ENCODE measurements at regions not wholly inside any gene's neighbourhood (a gene's known extent, or its start where the extent isn't known, plus 50 kb on each side); places are given as distances from the start of the nearest gene placed in this dataset.

GRCh38 chr2:180110469-180110868, 103.4 kb upstream of the CWC22 start:
- no peak for TF ChIP-seq CTCF (IDR thresholded peaks at IDR 0.05; ENCODE audit: low read depth, low read length)
- H3K4me3 ChIP-seq (replicated peaks in 1 of 2; ENCODE audit: low read depth in 2 of 2, low read length in 2 of 2), result no peak overlapping the region
- DNase-seq (ENCODE audit: low read depth in 2 of 2), result no peak

DNA sequence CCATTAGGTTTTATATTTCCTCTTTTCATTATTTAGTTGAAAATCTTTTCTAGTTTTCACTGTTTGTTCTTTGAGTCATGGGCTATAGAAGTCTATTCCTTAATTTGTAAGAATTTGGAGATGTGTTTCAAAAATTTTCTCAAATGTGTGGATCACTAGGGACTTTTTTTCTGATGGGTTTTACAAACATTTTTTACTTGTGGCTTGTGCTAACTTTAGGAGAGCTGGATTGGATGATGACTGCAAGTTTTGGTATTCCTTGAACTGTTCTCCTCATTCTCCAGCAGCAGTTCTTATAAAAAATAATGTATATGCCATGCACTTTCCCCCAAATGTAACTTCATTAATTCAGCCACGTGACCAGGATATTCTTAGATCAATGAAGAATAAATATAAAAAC, 94.7 kb upstream of the CWC22 start:
- no peak for DNase-seq (ENCODE audit: low read depth in 2 of 2)
- no peak overlapping the region for H3K4me3 ChIP-seq (replicated peaks in 1 of 2; ENCODE audit: low read depth in 2 of 2, low read length in 2 of 2)
- no peak for TF ChIP-seq CTCF (IDR thresholded peaks at IDR 0.05; ENCODE audit: low read depth, low read length)

GRCh38 chr2:180099308-180099707, 92.2 kb upstream of the CWC22 start:
- no peak for DNase-seq (ENCODE audit: low read depth in 2 of 2)
- TF ChIP-seq CTCF (IDR thresholded peaks at IDR 0.05; ENCODE audit: low read depth, low read length), result no peak
- no peak overlapping the region for H3K4me3 ChIP-seq (replicated peaks in 1 of 2; ENCODE audit: low read depth in 2 of 2, low read length in 2 of 2)

DNA sequence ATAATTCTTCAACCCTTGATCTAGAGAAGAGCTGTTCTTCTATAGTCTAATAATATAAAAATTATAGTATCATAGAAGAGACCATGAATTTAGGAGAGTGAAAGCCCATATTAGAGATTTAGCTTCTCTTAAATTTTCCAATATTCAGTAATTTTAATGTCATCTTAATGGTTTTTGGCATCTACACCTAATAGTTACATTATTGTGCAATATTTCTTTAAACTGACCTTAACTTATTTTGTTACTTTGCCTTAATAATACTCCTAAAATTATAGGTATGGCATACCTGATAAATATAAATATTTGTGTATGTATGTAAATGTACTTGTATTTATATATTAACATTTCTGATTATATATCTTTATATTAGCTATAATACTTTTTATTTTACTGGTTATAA, 78.0 kb upstream of the CWC22 start:
- TF ChIP-seq CTCF (IDR thresholded peaks at IDR 0.05; ENCODE audit: low read depth, low read length), result no peak
- H3K4me3 ChIP-seq (replicated peaks in 1 of 2; ENCODE audit: low read depth in 2 of 2, low read length in 2 of 2), result no peak overlapping the region
- no peak for DNase-seq (ENCODE audit: low read depth in 2 of 2)

DNA sequence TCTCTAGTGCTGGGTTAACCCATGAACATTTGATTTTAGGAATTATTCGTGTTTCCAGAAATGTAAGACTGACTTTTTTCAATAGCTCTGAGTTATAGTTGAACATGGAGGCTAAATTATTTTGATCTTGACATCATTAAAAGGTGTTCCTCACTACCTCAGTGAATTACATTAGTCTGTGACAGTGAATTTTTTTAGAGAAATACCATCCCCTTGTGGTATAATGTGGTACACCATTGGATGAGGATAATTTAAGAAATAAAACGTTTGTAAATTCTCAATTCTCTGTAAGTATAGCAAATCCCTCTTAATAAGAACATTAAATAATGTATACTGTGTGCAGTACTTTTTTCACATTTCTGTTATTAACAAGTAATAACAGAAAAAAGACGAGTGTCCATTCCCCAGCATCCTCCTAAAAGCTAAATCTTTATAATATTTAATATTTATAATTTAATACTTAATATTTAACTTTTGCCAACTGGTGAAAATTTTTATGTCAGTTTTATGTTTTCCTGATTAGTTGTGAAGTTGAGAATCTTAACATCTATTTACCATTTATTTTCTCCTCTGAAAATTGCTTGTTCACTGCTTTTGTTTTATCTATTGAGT, 70.3 kb upstream of the CWC22 start:
- TF ChIP-seq CTCF (IDR thresholded peaks at IDR 0.05; ENCODE audit: low read depth, low read length), result peak; percentile 89
- peak; percentile 54 to 56 for DNase-seq (ENCODE audit: low read depth in 2 of 2)
- no peak overlapping the region for H3K4me3 ChIP-seq (replicated peaks in 1 of 2; ENCODE audit: low read depth in 2 of 2, low read length in 2 of 2)

GRCh38 chr2:180075870-180076269, 68.8 kb upstream of the CWC22 start:
- H3K4me3 ChIP-seq (replicated peaks in 1 of 2; ENCODE audit: low read depth in 2 of 2, low read length in 2 of 2), result no peak overlapping the region
- no peak for DNase-seq (ENCODE audit: low read depth in 2 of 2)
- no peak for TF ChIP-seq CTCF (IDR thresholded peaks at IDR 0.05; ENCODE audit: low read depth, low read length)

GRCh38 chr2:180071797-180072196, 64.7 kb upstream of the CWC22 start:
- no peak for DNase-seq (ENCODE audit: low read depth in 2 of 2)
- no peak overlapping the region for H3K4me3 ChIP-seq (replicated peaks in 1 of 2; ENCODE audit: low read depth in 2 of 2, low read length in 2 of 2)
- no peak for TF ChIP-seq CTCF (IDR thresholded peaks at IDR 0.05; ENCODE audit: low read depth, low read length)

Measured in cardiac fibroblast (primary cell).